Sigmoid colon (tissue), 6 donors: ENCODE measurements at regions not wholly inside any gene's neighbourhood (a gene's known extent, or its start where the extent isn't known, plus 50 kb on each side); places are given as distances from the start of the nearest gene placed in this dataset.

Experiments used
- DNase-seq: peaks from one replicate; pipeline ENCODE4 v3.0.0-alpha.2; 2019
- H3K27ac ChIP-seq, 4 donors: fragments of 200-600 bp; sonication (generic); one replicate each; pipeline ENCODE4 v1.5.1; 2016 to 2019; ENCODE audit warnings: mild to moderate bottlenecking in 1 of 4
- H3K27me3 ChIP-seq, 3 donors: fragments of 200-600 bp; sonication (generic); one replicate each; pipeline ENCODE4 v1.5.1; 2019; ENCODE audit warnings: mild to moderate bottlenecking in 1 of 3
- H3K36me3 ChIP-seq, 4 donors: fragments of 200-600 bp; sonication (generic); one replicate each; pipeline ENCODE4 v1.5.1; 2016 to 2019
- H3K4me1 ChIP-seq, 4 donors: fragments of 200-600 bp; sonication (generic); one replicate each; pipeline ENCODE4 v1.5.1; 2017 to 2019
- H3K4me3 ChIP-seq, 4 donors: fragments of 200-600 bp; sonication (generic); one replicate each; pipeline ENCODE4 v1.5.1; 2017 to 2019; ENCODE audit warnings: mild to moderate bottlenecking in 2 of 4, moderate library complexity in 1 of 4
- H3K9me3 ChIP-seq, 4 donors: fragments of 200-600 bp in 3 of 4; sonication (generic) in 3 of 4; one replicate each; pipeline versions ENCODE4 v1.5.1 to v1.6.1; 2013 to 2019
- CTCF ChIP-seq, 4 experiments: fragments of 450-650 bp in 3 of 4; fragments of 200-600 bp in 1 of 4; IDR thresholded peaks; one replicate each; pipeline ENCODE4 v1.5.1; 2016 to 2019; ENCODE audit warnings: antibody characterized with exemption in 4 of 4, mild to moderate bottlenecking in 3 of 4, moderate library complexity in 2 of 4
- EP300 ChIP-seq, 4 donors: sonication (generic); formaldehyde crosslinking; IDR thresholded peaks; one replicate each; pipeline ENCODE4 v1.6.1; 2017; ENCODE audit warnings: antibody characterized with exemption in 4 of 4
- POLR2A ChIP-seq, 2 donors: fragments of 450-650 bp; IDR thresholded peaks; one replicate each; pipeline ENCODE4 v1.6.1; 2016; ENCODE audit warnings: antibody characterized with exemption in 2 of 2, mild to moderate bottlenecking in 2 of 2, moderate library complexity in 2 of 2
- POLR2AphosphoS5 ChIP-seq, 4 donors: sonication (generic); formaldehyde crosslinking; IDR thresholded peaks; one replicate each; pipeline ENCODE4 v1.6.1; 2017; ENCODE audit warnings: antibody characterized with exemption in 4 of 4
- WGBS, 2 donors: extraction: QIAGEN DNeasy Blood & Tissue Kit; methylation state at CpG; one replicate each; pipeline ENCODE4 v1.1.7; 2013; 5-methylcytosine and 5-hydroxymethylcytosine counted together
- intact Hi-C: fragments of 100-400 bp; cut with DNase I; formaldehyde crosslinking; loops from one replicate; pipeline ENCODE4 v1.15.1; 2023
- donor health status: healthy with polysubstance abuse.
- donor health status: healthy.

DNA sequence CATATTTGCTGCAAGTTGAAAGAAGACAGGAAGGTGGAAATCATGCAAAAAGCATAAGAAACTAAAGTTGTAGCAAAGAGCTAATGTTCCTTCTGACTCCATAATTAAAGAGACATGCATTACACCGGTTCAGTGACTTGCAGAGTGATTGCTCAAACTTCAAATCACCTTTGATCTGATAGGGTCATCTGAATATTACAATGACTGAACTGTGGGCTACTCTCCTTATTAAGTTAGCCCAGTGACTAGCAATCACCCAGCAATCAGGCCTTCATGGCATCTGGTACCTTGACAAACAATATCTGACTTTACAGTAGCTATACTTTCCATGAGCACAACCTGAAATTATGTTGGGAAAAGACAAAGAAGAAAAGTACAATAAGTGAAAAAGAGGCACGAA, 84.9 kb downstream of the NREP start:
- Histone ChIP-seq H3K36me3 (no peaks in the 10 kb centered on the region), H3K9me3 (no peaks in the 10 kb centered on the region), H3K4me3 (no peak overlapping the region), H3K4me1 (no peaks in the 10 kb centered on the region), H3K27me3 (no peaks in the 10 kb centered on the region), H3K27ac (no peak overlapping the region)
- no peak for DNase-seq
- WGBS, 2 donors = 89 to 91% methylated on average over 2 of the region's 2 CpGs
- TF ChIP-seq POLR2AphosphoS5 (IDR thresholded peaks at IDR 0.05) (no peak), POLR2A (IDR thresholded peaks at IDR 0.05) (no peak), CTCF (IDR thresholded peaks at IDR 0.05) (no peak), EP300 (IDR thresholded peaks at IDR 0.05) (no peak)
- intact Hi-C loops = no loop called here

GRCh38 chr5:111670826-111671492, 86.0 kb downstream of the NREP start:
- intact Hi-C loops = no loop called here
- TF ChIP-seq EP300 (IDR thresholded peaks at IDR 0.05) = no peak
- WGBS, 2 donors = 60 to 78% methylated on average over 3 of the region's 3 CpGs
- DNase-seq = no peak
- H3K36me3 ChIP-seq = no peaks in the 10 kb centered on the region
- no peak overlapping the region for H3K27ac ChIP-seq
- H3K4me3 ChIP-seq = no peak overlapping the region
- no peaks in the 10 kb centered on the region for H3K9me3 ChIP-seq
- H3K27me3 ChIP-seq = no peaks in the 10 kb centered on the region
- no peaks in the 10 kb centered on the region for H3K4me1 ChIP-seq

DNA sequence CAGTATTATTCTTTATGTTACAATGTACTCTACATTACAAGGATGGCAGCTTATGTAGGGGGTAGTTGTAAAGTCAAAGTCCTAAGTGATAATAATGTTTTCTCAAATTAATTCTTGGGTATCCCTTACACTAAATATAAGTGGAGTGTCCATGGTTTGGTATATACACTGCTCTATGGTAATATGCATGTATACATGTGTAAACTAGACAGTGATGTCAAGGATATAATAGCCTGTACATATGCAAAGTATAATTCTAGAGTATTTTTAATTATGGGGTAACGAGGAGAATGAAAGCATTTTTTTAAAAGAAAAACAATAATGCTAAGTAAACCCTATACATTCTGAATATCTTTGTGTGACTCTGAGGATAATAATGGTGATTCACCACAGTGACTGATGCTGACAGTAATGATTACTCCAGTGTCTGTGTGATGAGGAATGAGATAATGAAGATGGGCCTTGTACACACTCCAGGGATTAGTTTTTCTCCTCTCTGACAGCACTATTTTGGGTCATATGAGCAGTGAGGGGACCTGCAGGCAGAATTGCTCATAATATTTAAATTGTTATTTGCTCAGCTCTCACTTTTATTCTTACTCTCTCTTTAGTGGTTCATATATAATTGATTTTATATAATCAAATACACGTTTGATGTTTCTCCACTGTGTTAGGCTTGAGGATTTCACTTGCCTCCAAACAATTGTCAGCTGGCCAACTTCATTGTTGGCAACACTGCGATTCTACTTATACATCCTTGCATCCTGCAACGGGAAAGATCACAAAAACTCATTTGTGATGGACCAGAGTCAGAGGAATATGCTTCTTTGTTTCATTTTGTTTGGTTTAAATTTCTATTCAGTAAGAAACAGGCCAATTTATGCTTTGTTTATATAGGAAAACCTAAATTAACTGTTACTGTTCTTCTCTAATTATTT, 88.2 kb downstream of the NREP start:
- no peak for DNase-seq
- no peaks in the 10 kb centered on the region for H3K36me3 ChIP-seq
- intact Hi-C loops = no loop called here
- no peak overlapping the region for H3K27ac ChIP-seq
- H3K9me3 ChIP-seq = no peaks in the 10 kb centered on the region
- H3K27me3 ChIP-seq = no peaks in the 10 kb centered on the region
- no peak overlapping the region for H3K4me3 ChIP-seq
- whole genome bisulfite sequencing, 2 donors = 78% methylated on average over 4 of the region's 4 CpGs
- no peak for TF ChIP-seq CTCF (IDR thresholded peaks at IDR 0.05)
- TF ChIP-seq POLR2A (IDR thresholded peaks at IDR 0.05) = no peak
- no peak for TF ChIP-seq EP300 (IDR thresholded peaks at IDR 0.05)
- TF ChIP-seq POLR2AphosphoS5 (IDR thresholded peaks at IDR 0.05) = no peak
- H3K4me1 ChIP-seq = no peaks in the 10 kb centered on the region

GRCh38 chr5:111667128-111667736, 89.8 kb downstream of the NREP start:
- Histone ChIP-seq H3K27me3 (no peaks in the 10 kb centered on the region), H3K4me1 (no peaks in the 10 kb centered on the region), H3K36me3 (no peaks in the 10 kb centered on the region), H3K9me3 (no peaks in the 10 kb centered on the region), H3K27ac (no peak overlapping the region), H3K4me3 (no peak overlapping the region)
- WGBS, 2 donors = 67 to 76% methylated on average over 2 of the region's 2 CpGs
- intact Hi-C loops = no loop called here
- no peak for DNase-seq
- TF ChIP-seq POLR2AphosphoS5 (IDR thresholded peaks at IDR 0.05) (no peak), POLR2A (IDR thresholded peaks at IDR 0.05) (no peak), CTCF (IDR thresholded peaks at IDR 0.05) (no peak), EP300 (IDR thresholded peaks at IDR 0.05) (no peak)

GRCh38 chr5:111656580-111656979, 100.4 kb downstream of the NREP start:
- 29 to 72% methylated on average over 2 of the region's 2 CpGs for WGBS, 2 donors
- DNase-seq = no peak
- TF ChIP-seq CTCF (IDR thresholded peaks at IDR 0.05) = no peak
- TF ChIP-seq POLR2AphosphoS5 (IDR thresholded peaks at IDR 0.05) = no peak
- no peak for TF ChIP-seq POLR2A (IDR thresholded peaks at IDR 0.05)
- no peak for TF ChIP-seq EP300 (IDR thresholded peaks at IDR 0.05)
- no peaks in the 10 kb centered on the region for H3K27me3 ChIP-seq
- no peaks in the 10 kb centered on the region for H3K9me3 ChIP-seq
- no peak overlapping the region for H3K27ac ChIP-seq
- no peaks in the 10 kb centered on the region for H3K36me3 ChIP-seq
- intact Hi-C loops = no loop called here
- no peaks in the 10 kb centered on the region for H3K4me1 ChIP-seq
- no peak overlapping the region for H3K4me3 ChIP-seq
